ENCODE measurements at regions not wholly inside any gene's neighbourhood (a gene's known extent, or its start where the extent isn't known, plus 50 kb on each side); places are given as distances from the start of the nearest gene placed in this dataset.

DNA sequence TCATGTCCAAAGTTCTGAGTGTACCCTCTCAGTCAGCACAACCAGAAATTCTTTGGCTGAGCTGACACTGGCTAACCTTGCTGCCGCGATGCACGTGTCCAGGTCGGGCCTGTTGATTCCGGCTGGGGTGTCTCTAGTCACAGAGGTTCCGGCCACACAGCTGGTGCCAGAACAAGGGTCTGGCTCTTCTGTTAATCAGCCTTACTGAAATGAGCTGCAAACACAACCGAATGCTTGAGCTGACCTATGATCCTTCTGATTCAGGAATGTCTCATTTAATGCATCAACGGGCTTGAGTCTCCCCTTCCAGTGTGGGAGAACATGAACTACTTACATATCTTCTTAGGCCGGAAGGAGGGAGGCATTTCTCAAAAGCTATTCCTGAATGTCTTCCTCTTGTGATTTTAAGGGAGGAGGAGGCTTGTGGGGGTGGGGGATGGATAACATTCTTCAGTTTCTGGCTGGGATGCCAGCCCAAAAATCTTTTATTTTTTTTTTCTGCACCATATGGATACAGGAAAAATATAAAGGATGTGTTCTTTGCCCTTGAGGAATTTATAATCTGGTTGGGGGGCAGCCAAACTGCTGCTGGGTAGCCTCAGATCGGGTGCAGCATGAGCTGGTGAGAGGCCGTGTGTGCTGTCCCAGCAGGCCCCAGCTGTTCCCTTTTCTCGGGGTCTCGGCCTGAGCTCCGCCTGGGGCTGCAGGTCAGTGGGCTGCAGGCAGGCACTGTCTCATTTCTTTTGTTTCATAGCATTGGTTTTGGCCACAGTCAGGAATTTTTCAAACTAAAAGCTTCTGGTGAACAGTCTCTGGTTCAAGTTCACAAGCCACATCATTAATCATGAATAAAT is 319.1 kb upstream of the TBL1XR1 start:
- no peak overlapping the region for H3K27ac Mint-ChIP-seq
- ATAC-seq = no peak
- ChIA-PET POLR2A (no interaction called here), CTCF (interaction anchor here (0.9 kb wide), 1 partner anchor 465 kb away, joined by 3 read pairs; no protein-coding TSS in a partner anchor)
- no peaks in the 10 kb centered on the region for H3K27me3 Mint-ChIP-seq (ENCODE audit: low read depth)
- H3K4me1 Mint-ChIP-seq (ENCODE audit: low read depth) = peaks cover 4% of the 10 kb centered on the region
- no peaks in the 10 kb centered on the region for H3K36me3 Mint-ChIP-seq (ENCODE audit: low read depth)
- no peak overlapping the region for H3K4me3 Mint-ChIP-seq
- DNase-seq = no peak
- H3K9me3 Mint-ChIP-seq (ENCODE audit: insufficient read depth) = no peaks in the 10 kb centered on the region

DNA sequence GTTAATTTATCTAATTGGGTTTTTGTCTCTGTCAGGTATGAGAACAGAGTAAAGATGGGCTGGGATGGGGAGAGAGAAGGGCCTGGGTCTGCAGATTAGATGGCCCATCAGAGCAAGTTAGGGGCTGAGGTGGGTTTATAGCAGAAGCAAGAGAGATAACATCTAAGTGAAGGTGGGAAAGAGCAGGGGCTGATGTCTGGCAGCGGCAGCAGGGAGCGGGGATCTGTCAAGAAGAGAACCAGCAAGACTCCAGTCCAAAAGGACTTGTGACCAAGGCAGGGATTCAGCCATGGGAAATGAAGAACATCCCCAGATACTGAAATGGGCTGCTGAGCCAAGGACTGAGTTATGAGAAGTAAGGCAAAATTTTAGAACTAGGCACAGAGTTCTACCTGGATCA is 320.6 kb upstream of the TBL1XR1 start:
- H3K27ac Mint-ChIP-seq = no peak overlapping the region
- CTCF ChIA-PET = no interaction called here
- H3K4me3 Mint-ChIP-seq = no peak overlapping the region
- H3K36me3 Mint-ChIP-seq (ENCODE audit: low read depth) = no peaks in the 10 kb centered on the region
- H3K9me3 Mint-ChIP-seq (ENCODE audit: insufficient read depth) = no peaks in the 10 kb centered on the region
- peaks cover 2% of the 10 kb centered on the region for H3K4me1 Mint-ChIP-seq (ENCODE audit: low read depth)
- ATAC-seq (no peak), DNase-seq (no peak)
- POLR2A ChIA-PET = no interaction called here
- no peaks in the 10 kb centered on the region for H3K27me3 Mint-ChIP-seq (ENCODE audit: low read depth)

DNA sequence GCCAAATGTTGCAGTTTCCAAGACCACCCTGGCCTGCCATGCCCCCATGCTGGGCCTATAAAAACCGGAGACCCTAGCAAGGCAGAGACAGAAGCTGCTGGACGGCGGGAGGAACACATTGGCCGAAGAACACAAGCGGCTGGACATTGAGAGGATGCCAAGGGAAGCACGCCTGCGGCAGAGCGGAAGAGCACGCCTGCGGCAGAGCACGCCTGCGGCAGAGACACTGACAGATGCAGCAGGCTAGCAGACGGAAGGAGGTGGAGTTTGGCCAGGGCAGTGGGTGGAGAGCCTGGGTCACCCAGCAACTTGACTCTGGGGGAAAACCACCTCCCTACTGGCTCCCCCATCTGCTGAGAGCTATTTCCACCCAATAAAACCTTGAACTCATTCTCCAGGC is 322.3 kb upstream of the TBL1XR1 start:
- no peak overlapping the region for H3K27ac Mint-ChIP-seq
- no peaks in the 10 kb centered on the region for H3K27me3 Mint-ChIP-seq (ENCODE audit: low read depth)
- no peaks in the 10 kb centered on the region for H3K9me3 Mint-ChIP-seq (ENCODE audit: insufficient read depth)
- no peak for ATAC-seq
- DNase-seq = no peak
- ChIA-PET CTCF (no interaction called here), POLR2A (no interaction called here)
- H3K4me3 Mint-ChIP-seq = no peak overlapping the region
- no peaks in the 10 kb centered on the region for H3K4me1 Mint-ChIP-seq (ENCODE audit: low read depth)
- no peaks in the 10 kb centered on the region for H3K36me3 Mint-ChIP-seq (ENCODE audit: low read depth)

DNA sequence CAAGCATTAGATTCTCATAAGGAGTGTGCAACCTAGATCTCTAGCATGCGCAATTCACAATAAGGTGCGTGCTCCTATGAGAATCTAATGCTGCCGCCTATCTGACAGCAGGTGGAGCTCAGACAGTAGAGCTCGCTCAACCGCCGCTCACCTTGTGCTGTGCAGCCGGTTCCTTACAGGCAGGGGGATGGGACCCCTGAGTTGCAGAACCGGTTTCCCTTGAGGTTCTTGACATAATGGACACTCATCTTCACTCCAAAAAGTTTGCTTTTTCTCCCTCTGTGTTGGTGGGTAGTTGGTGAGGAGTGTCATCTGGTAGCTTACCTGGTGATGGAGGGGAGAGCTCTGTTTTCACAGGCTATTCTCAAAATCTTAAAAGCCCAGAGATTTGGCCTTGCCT is 324.0 kb upstream of the TBL1XR1 start:
- DNase-seq (no peak), ATAC-seq (no peak)
- H3K4me3 Mint-ChIP-seq = no peak overlapping the region
- ChIA-PET CTCF (interaction anchor here (0.8 to 1.2 kb wide), 2 partner anchors 9 to 17 kb away, joined by 3 read pairs; no protein-coding TSS in a partner anchor), POLR2A (interaction anchor here (0.7 kb wide), 1 partner anchor 161 kb away, joined by 3 read pairs; no protein-coding TSS in a partner anchor)
- H3K27ac Mint-ChIP-seq = no peak overlapping the region
- H3K9me3 Mint-ChIP-seq (ENCODE audit: insufficient read depth) = no peaks in the 10 kb centered on the region
- no peaks in the 10 kb centered on the region for H3K27me3 Mint-ChIP-seq (ENCODE audit: low read depth)
- no peaks in the 10 kb centered on the region for H3K36me3 Mint-ChIP-seq (ENCODE audit: low read depth)
- peaks cover 5% of the 10 kb centered on the region for H3K4me1 Mint-ChIP-seq (ENCODE audit: low read depth)

DNA sequence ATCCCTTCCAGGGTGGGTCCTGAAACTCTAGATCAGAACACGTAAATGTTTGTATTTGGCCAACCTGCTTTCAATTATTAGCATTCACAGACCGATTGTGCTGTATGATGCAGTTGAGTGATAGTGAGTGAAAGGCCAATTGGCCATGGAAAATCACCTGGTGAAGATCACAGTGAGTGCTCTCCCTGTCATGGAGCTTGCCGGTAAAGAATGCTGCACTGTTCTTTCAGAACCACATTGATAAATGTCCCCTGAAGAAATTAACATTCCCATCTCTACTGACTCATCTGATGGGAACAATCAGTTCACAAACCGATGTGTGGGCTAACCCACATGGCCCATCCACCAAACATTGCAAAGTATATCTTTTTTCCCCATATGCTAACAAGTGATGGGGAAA is 324.8 kb upstream of the TBL1XR1 start:
- Mint-ChIP-seq H3K27me3 (ENCODE audit: low read depth) (no peaks in the 10 kb centered on the region), H3K9me3 (ENCODE audit: insufficient read depth) (no peaks in the 10 kb centered on the region), H3K4me1 (ENCODE audit: low read depth) (peaks cover 6% of the 10 kb centered on the region), H3K4me3 (no peak overlapping the region), H3K36me3 (ENCODE audit: low read depth) (no peaks in the 10 kb centered on the region), H3K27ac (no peak overlapping the region)
- ChIA-PET CTCF (interaction anchor here (0.8 to 1.2 kb wide), 2 partner anchors 10 to 17 kb away, joined by 3 read pairs; no protein-coding TSS in a partner anchor), POLR2A (interaction anchor here (0.7 kb wide), 1 partner anchor 162 kb away, joined by 3 read pairs; no protein-coding TSS in a partner anchor)
- ATAC-seq (no peak), DNase-seq (no peak)

DNA sequence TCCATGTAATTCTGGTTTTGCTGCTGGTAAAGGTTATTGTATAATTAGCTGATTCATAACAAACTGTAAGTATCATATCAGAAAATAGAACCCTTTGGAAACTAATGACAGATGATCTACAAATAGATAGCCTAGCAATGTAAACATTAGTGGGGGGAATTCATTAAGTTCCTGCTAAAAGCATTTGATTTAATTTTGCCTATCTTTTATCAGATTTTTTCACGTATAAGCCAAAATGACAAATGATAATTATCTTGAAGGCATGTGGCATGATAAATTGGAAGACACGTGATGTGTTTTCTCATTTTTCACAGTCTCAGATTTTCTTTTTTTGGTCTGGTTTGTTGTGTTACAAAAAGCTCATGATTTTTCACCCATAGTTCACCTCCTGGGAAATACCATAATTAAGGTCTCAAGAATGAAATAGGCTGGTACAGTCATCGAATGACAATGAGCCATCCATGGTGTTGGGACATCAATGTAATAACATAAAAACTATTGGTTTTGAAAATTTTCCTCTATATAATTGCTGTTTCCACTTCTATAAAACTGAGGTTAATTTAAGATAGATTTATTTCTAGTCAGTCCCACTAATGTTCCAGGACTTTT is 325.9 kb upstream of the TBL1XR1 start:
- no peaks in the 10 kb centered on the region for H3K9me3 Mint-ChIP-seq (ENCODE audit: insufficient read depth)
- DNase-seq (no peak), ATAC-seq (no peak)
- no peaks in the 10 kb centered on the region for H3K27me3 Mint-ChIP-seq (ENCODE audit: low read depth)
- POLR2A ChIA-PET = no interaction called here
- no peak overlapping the region for H3K27ac Mint-ChIP-seq
- H3K4me1 Mint-ChIP-seq (ENCODE audit: low read depth) = peaks cover 6% of the 10 kb centered on the region
- H3K36me3 Mint-ChIP-seq (ENCODE audit: low read depth) = no peaks in the 10 kb centered on the region
- no peak overlapping the region for H3K4me3 Mint-ChIP-seq
- CTCF ChIA-PET = interaction anchor here (1.4 kb wide), 1 partner anchor 16 kb away, joined by 4 read pairs; no protein-coding TSS in a partner anchor

DNA sequence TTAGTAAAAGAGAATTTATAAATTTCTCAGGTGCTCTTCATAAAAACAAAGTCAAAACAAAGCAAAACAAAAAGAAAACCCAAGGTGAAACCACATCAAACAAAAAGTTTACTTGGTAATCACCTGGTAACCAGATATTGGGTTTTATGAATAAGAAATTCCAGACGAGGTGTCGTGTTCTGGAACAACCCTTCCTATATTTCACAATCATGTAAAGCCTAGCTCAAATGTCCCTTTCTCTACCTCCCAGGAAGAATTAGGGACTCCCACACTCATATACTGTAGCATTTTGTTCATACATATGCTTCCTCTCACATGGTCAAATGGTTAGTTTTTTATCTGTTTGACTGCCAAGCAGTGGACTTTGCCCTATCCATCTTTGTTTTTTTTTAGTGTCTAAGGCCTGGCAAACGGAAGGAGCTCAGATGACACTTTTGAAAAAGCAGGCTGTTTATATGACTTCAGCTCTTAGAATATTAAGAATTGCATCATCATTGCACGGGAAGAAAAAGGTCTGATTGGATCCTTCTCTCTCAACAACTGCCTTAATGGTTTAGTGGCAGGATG is 326.7 kb upstream of the TBL1XR1 start:
- Mint-ChIP-seq H3K4me1 (ENCODE audit: low read depth) (peaks cover 13% of the 10 kb centered on the region), H3K9me3 (ENCODE audit: insufficient read depth) (no peaks in the 10 kb centered on the region), H3K36me3 (ENCODE audit: low read depth) (no peaks in the 10 kb centered on the region), H3K27me3 (ENCODE audit: low read depth) (no peaks in the 10 kb centered on the region), H3K4me3 (no peak overlapping the region), H3K27ac (no peak overlapping the region)
- DNase-seq = no peak
- POLR2A ChIA-PET = no interaction called here
- no peak for ATAC-seq
- CTCF ChIA-PET = interaction anchor here (1.4 kb wide), 1 partner anchor 15 kb away, joined by 4 read pairs; no protein-coding TSS in a partner anchor

DNA sequence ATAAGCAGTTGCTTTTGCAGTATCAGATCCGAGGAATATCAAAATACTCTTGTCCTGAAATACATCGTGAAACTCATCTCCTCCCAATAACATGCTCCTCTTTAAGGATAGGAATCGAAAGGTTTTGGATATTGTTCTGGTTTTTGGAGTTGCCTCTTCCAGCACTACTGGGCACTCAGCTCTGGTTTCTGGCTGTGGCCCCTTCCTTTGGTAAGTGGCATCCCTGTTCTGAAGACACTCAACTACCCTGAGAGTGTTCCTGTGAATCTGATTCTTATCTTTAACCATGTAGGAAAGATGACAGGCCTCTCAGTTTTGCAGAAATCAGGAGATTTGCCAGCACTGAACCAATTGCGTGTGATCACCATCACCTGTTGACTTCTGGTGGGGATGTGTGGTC is 327.5 kb upstream of the TBL1XR1 start:
- no peak for ATAC-seq

DNA sequence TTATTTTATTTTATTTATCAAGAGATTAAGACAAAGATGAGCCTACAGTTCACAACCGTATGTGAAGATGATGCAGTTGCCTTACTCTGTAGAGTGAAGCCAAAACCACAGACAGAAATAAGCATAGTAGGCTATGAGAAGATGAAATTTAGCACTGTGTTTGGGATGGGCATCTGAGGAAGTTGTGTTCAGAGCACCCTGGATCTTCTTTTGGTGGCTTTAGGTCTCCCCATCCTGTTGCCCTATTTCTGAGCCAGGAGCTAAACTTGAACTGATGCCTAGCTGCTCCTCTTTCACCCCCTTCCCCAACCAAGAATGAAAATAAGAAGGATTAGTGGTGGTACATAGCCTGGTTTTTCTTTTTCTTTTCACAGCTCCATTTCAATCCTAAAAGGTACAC is 328.1 kb upstream of the TBL1XR1 start:
- ChIA-PET CTCF (no interaction called here), POLR2A (no interaction called here)
- H3K4me3 Mint-ChIP-seq = no peak overlapping the region

More for the DNA sequence above, 327.5 kb upstream of the TBL1XR1 start:
- no peaks in the 10 kb centered on the region for H3K27me3 Mint-ChIP-seq (ENCODE audit: low read depth)
- H3K9me3 Mint-ChIP-seq (ENCODE audit: insufficient read depth) = no peaks in the 10 kb centered on the region
- H3K4me1 Mint-ChIP-seq (ENCODE audit: low read depth) = peaks cover 15% of the 10 kb centered on the region
- H3K36me3 Mint-ChIP-seq (ENCODE audit: low read depth) = no peaks in the 10 kb centered on the region
- ChIA-PET CTCF (interaction anchor here (1.4 kb wide), 1 partner anchor 14 kb away, joined by 4 read pairs; no protein-coding TSS in a partner anchor), POLR2A (no interaction called here)
- H3K27ac Mint-ChIP-seq = no peak overlapping the region
- DNase-seq = no peak
- no peak overlapping the region for H3K4me3 Mint-ChIP-seq

DNA sequence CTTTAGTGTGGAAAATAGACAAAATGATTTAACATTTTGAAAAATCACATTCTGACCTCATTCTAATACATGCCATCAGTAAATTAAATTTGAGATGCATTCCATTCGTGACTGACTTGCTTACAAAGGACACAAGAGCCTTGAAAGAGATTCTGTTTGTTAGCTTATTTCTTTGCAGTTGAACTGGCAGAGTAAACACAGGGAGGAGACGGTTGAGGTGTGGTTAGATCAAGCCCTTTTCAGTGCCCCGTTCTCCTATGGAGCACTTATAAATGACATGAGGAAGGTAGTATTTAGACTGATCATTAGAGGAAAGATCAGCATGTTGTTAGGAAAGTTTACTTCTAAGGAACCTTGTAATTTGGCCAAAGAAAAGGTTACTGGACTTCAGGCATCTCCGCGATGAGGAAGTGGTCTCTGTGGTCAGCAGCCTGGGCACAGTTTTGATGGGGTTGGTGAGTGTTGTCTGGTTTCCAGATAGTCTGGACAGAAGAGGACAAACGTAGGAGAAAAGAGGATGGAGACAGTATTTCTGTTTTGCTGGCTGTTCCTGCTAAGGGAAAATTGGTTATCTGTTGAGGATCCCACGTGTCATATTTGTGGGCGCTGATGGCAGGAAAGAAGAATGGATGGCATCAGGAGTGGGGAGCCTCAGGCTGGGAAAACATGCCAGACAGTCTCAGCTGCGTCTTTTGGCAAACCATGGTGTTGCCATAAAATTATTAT is 328.9 kb upstream of the TBL1XR1 start:
- CTCF ChIA-PET = no interaction called here
- Mint-ChIP-seq H3K9me3 (ENCODE audit: insufficient read depth) (no peaks in the 10 kb centered on the region), H3K4me1 (ENCODE audit: low read depth) (peaks cover 15% of the 10 kb centered on the region), H3K36me3 (ENCODE audit: low read depth) (no peaks in the 10 kb centered on the region), H3K27ac (no peak overlapping the region), H3K4me3 (no peak overlapping the region), H3K27me3 (ENCODE audit: low read depth) (no peaks in the 10 kb centered on the region)
- ATAC-seq = no peak
- DNase-seq = no peak
- POLR2A ChIA-PET = no interaction called here

More for the DNA sequence above, 328.1 kb upstream of the TBL1XR1 start:
- Mint-ChIP-seq H3K4me1 (ENCODE audit: low read depth) (peaks cover 15% of the 10 kb centered on the region), H3K27ac (no peak overlapping the region), H3K27me3 (ENCODE audit: low read depth) (no peaks in the 10 kb centered on the region), H3K36me3 (ENCODE audit: low read depth) (no peaks in the 10 kb centered on the region), H3K9me3 (ENCODE audit: insufficient read depth) (no peaks in the 10 kb centered on the region)
- ATAC-seq = no peak
- no peak for DNase-seq

DNA sequence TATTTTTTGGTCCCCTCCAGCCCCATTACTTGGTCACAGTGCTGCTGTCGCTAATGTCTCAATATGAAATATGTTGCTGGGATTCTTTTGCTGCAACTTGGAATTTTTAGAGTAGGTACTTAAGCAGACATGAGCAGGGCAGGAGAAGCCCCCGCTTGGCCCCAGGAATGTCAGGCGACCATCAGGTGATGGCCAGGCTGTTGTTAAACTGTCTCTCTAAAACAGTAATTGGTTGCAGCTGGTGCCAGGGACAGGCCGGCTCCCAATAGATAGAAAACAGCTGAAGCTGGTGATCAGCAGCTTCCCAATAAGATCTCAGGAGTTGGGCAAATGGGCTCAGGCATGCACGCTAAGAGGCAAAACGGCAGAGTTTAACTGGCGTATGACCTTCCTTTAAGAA is 329.9 kb upstream of the TBL1XR1 start:
- H3K27ac Mint-ChIP-seq = no peak overlapping the region
- peaks cover 15% of the 10 kb centered on the region for H3K4me1 Mint-ChIP-seq (ENCODE audit: low read depth)
- ChIA-PET POLR2A (no interaction called here), CTCF (no interaction called here)
- no peak for DNase-seq
- H3K9me3 Mint-ChIP-seq (ENCODE audit: insufficient read depth) = no peaks in the 10 kb centered on the region
- no peak overlapping the region for H3K4me3 Mint-ChIP-seq
- no peaks in the 10 kb centered on the region for H3K36me3 Mint-ChIP-seq (ENCODE audit: low read depth)
- no peak for ATAC-seq
- H3K27me3 Mint-ChIP-seq (ENCODE audit: low read depth) = no peaks in the 10 kb centered on the region
